G401 (cell line): ENCODE measurements at regions not wholly inside any gene's neighbourhood (a gene's known extent, or its start where the extent isn't known, plus 50 kb on each side); places are given as distances from the start of the nearest gene placed in this dataset.
"Not testable (repeated sequence)": the region's sequence is repeated elsewhere in the genome, so short reads cannot be mapped to it uniquely, and the experiment has no call there.

ENCODE experiments used
- DNase-seq: peaks from one replicate; pipeline ENCODE4 v3.0.0-alpha.2; 2015; ENCODE audit warnings: low spot score
- in situ Hi-C: cut with HindIII; loops from 2 replicates; pipeline ENCODE4 v1.10.0; 2016; ENCODE audit warnings: low sequenced_read_pairs, mixed read lengths

DNA sequence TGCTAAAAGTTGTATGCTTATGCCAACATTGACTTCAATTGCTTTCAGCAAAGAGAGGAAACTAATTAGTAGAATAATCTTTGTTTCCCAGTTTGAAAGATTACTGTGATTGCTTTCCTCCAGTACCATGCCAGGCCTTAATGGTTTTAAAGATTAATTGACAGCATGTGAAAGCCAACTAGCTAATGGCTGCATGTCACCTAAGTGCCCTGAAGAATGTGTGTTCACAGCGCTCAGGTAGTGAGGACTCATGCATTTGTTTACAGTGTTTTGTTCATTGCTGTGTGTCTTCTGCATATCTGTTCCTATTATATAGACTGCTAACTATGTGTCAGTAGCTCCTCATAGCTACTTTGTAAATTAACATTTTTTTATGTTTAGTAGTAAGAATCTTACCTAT lies 335.6 kb downstream of the LRRIQ3 start:
- no peak for DNase-seq
- in situ Hi-C loops = no loop called here

DNA sequence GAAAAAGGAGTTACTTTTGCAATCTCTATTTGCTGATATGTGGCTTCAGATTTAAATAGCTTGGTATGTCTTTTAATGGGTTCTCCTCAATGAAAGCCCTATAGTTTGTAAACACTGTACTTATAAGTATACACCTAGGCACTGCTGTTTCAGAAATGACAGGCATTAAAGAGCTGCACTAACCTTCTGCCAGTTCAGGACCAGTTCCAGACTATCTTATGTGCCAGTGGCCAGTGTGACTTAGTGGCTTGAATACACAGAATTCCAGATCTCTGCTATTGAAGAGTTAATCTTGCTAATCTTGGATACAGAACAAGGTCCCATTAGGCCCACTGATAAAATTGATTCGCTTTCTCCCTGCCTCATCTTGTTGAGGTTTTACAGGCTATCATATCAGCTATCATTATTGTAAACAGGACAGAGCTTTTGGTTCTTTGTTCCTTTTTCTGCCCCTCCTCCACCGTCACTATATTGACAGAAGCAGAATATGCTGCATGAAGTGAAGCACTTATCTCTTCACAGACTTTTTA lies 337.5 kb downstream of the LRRIQ3 start:
- peak; percentile 63 for DNase-seq
- in situ Hi-C loops = no loop called here

DNA sequence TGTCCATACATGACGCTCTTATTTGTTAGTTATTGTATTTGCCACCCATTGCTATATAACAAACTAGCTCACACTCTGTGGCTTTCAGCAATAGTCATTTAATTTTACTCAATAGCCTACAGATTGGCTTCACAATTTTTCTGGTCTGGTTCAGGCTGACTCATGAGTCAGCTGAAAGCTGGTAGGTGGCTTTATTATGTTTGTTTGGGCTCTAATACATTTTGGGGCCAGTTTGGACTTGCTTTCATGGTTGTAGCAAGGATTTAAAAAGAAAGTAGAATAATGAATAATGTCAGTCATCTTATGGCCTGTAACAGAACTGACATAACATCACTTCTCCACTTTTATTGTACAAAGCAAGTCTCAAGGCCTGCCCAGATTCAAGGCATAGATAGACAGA lies 338.7 kb downstream of the LRRIQ3 start:
- in situ Hi-C loops = no loop called here
- DNase-seq = no peak

DNA sequence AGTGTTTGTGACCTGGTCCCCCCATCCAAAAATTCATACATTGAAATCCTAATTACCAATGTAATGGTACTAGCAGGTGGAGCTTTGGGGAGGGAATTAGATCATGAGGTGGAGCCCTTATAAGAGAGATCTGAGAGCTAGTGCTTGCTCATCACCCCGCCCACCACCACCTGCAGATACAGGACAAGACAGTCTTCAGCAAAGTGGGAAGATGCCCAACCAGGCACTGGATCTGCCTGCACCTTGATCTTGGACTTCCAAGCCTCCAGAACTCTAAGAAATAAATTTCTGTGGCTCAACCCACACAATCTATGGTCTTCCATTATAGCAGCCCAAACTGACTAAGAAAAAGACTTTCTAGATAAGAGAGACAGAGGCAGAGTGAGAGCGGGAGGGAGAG lies 343.4 kb downstream of the LRRIQ3 start:
- in situ Hi-C loops = no loop called here
- DNase-seq = no peak

DNA sequence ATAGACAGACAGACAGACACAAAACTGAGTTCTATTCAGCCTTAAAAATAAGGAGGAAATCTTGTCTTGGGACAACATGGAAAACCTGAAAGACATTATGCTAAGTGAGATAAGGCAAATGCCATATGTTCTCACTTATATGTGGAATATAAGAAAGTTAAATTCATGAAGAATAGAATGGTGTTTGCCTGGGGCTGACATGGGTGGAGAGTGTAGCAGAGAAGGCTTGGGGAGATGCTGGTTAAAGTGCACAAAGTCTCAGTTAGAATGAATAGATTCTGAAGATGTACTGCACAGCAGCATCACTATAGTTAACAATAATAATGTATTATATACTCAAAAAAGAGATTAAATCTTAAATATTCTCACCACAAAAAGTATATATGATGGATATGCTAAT lies 355.5 kb downstream of the LRRIQ3 start:
- in situ Hi-C loops = no loop called here
- DNase-seq = no peak

DNA sequence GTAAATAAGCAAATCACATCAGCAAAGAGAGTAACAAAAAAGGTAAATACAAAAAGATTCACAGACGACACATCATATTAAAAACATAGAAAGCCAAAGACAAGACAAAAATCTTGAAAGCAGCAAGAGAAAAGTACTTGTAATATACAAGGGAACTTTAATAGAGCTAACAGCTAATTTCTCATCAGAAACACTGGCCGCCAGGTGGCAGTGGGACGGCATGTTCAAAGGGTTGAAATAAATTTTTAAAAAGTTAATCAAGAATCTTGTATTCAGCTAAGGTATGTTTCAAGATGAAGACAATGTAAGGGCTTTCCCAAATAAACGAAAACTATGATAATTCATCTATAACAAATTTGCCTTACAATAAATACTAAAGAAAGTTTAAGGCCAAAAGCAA lies 358.1 kb downstream of the LRRIQ3 start:
- DNase-seq = no peak
- in situ Hi-C loops = no loop called here

DNA sequence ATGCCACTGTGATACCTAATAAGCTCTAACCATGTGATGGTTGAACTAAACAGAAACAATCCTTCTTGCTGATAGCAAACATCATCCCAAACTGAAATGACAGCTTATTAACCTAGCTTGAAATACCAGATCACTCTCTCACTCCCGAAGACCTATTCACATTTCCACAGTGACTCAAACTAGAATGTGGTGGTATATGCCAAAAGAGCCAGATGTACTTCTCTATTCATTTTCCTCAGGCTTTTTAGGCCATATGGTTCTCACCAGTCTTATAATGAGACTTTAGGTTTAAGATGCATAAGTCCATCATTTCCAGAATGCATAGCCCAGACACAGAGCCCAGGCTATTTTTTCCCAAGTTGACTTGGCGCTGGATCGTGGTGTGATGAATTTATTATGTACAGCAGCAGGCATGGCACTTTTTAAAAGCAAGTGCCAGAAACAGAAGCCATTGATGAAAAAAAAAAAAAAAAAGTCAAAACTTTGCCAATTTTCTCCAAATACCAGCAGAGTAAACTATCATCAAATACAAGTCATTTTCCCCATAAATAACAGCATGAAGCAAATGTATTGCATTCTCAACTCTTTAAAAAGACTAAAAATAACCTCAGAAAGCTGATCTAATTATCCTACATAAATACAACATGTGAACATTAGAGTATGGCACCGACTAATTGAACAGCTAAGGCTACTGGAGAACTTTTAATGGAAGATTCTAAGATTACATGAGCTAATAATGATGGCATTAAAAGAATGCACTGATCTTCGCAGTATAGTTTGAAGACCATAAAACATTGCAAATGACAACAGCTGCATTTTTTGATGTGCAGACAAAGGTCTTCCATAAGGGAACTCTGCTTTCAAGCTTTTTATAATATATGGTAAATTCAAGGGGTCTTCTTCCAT lies 365.4 kb downstream of the LRRIQ3 start:
- in situ Hi-C loops = no loop called here

DNA sequence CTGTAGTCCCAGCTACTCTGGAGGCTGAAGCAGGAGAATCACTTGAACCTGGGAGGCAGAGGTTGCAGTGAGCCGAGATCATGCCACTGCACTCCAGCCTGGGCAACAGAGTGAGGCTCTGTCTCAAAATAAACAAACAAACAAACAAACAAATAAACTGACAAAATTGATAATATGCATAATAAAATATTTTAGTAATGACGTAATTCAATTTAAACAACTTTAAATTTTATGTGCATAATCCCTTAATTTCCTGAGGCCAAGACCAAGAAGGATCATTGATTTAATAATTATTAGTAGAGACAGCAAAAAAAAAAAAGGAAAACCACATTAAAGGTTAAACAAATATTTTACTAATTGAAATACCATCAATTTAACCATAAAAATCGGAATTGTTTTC lies 370.7 kb downstream of the LRRIQ3 start:
- DNase-seq, in situ Hi-C loops: not testable (repeated sequence)

More for the DNA sequence above, 365.4 kb downstream of the LRRIQ3 start:
- DNase-seq = peak; percentile 89

DNA sequence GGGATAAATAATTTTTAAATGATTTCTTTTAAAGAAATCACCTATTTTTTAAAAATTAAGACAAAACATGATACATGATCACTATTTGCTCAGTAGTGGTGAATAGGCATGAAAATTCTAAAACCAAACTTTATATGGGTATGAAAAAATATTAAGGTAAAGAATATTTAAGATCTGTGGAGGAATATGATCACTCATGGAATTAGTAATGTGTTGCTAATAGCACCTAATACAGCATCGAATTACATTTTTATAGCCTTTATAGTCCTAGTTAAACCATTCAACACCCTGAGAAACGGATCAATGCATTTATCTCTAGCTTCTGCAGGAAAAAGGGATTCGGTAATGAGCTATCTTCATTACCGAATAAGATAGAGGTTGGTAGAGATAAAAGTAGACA lies 373.9 kb downstream of the LRRIQ3 start:
- DNase-seq = no peak
- in situ Hi-C loops = no loop called here

DNA sequence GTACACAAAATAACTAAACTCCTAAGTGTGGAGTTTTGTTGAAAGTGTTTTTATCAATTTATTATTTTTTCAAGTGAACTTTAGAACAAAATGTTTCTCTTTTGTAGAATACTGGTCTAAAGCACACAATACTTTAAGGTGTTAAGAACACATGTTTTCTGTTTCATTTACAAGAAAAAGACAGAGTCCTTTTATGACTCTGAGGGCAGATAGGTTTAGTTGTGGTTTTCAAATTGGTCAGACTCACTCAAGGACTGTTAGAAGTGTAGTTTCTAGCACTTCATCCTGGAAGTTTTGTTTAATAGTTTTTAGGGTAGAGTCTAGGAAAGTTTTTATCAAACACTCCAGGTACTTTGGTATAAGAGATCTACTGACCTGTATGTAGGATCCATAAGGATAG lies 376.5 kb downstream of the LRRIQ3 start:
- in situ Hi-C loops = no loop called here
- DNase-seq = no peak

DNA sequence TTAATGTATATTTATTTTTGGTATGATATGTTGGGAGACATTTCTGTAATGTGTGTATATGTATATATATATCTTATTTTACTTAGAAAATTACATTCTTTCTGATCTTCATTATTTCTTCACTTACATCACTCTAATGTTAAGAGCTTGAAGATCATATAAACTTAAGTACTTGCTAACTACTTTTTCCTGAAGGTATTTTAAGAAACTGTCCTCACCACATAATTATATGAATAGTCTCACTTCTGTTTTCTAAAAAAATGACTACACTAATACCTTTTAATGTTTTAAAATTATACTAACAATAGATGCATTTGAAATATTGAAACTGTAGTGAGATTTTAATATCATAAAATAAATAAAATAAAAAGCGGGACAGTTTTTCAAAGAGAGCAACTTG lies 377.1 kb downstream of the LRRIQ3 start:
- in situ Hi-C loops = no loop called here
- no peak for DNase-seq

DNA sequence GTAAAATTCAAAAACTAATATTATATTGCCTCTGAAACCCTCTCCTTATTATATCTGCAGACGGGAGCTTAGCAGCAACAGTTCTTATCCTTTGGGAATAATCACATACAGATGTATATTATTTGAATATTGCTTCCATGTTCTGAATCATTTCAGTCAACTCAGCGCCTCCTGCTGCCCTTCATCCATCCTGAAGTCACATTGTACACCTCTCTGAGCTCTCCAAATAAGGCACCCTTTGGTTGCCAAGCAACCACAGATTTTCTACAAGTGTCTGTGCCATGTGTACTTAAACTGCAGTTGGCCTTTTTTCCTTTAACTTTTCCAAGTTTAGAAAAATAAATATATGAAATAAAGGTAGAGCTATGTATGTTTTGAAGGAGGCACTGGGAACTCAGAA lies 384.3 kb downstream of the LRRIQ3 start:
- DNase-seq = no peak
- in situ Hi-C loops = no loop called here

DNA sequence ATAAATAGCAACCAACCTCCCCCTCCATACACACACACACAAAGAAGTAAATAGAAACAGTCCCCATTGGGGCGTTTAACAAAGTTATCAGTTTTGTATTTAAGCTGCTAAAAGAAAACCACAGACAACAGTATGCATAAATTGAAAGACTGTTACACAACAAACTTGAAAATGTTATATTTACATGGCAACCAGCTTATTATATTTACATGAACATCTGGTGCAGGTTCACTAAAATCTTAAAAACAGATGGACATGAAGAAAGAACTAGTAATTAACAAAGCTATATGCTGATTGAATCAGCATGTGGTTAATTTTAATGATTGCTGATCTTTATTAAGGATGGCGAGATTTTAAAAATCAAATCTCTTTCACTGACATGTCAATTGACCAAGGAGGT lies 384.7 kb downstream of the LRRIQ3 start:
- in situ Hi-C loops = no loop called here

DNA sequence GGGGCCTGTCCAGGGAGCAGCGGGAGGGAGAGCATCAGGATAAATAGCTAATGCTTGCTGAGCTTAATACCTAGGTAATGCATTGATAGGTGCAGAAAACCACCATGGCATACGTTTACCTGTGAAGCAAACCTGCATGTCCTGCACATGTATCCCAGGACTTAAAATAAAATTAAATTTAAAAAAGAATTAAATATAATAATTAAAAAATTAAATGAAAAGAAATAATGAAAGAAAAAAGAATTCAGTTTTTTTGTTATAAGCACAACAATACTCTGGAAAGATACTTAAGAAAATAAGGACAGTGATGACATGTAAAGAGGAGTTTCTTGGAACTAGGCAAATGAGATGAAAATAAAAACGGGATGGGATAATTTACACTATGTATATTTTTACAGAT lies 386.2 kb downstream of the LRRIQ3 start:
- in situ Hi-C loops = no loop called here
- no peak for DNase-seq

More for the DNA sequence above, 384.7 kb downstream of the LRRIQ3 start:
- DNase-seq = no peak

DNA sequence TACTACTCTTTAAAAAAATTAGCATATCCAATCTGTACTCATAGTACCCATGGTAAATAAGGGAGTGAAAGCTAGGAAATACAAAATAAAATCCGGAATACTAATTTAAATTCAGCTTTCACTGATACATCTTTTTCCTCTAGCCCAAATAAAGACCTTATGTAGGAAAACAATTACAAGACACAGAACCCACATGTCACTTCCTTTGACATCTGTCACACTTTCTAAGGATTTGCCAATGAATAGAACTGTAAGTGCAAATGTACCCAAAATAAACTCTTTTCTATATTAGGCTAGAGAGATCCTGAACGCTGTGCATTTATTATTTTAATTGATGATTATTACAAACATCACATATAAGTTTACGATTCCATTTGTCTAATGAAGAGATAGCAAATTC lies 393.0 kb downstream of the LRRIQ3 start:
- in situ Hi-C loops = no loop called here
- DNase-seq = no peak

DNA sequence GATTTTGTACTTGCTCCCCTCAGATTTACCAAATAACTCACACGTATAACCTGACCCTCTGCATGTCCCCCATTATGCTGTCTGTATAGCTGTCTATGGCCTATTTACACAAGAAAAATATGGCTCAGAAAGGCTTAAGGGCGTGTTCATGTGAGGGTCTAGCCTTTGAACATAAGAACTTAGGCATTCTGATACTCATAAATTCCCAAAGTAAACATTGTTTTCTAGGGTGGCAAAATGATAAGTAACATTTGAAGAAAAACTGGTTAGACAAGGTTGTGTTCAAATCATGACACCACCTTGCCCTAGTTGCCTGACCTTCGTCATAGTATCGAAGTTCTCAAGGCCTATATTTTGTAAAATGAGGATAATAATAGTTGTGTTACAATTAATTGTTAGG lies 394.6 kb downstream of the LRRIQ3 start:
- in situ Hi-C loops = no loop called here
- no peak for DNase-seq

DNA sequence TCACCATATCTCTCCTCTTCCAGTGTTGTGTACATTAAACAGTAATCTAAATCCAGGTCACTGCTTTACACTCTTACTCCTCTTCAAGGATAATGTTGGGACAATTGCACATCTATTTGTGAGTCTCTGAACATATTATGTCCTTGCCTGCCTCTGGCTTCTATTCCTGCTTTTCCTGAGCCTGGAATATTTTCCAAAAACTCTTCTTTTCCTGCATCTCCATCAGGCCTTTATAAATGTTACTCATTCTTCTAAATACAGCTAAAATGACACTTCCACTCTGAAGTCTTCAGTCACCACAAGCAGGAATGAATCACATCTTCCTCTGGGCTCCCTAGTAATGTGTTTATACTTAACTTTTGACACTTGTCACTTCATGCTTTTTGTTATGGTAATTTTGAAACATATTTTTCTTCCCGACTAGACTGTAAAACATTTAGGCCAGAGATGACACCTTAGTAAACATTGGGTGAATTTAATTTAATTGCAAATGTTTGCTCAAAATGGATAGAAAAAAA lies 396.0 kb downstream of the LRRIQ3 start:
- in situ Hi-C loops = no loop called here
- DNase-seq = no peak

DNA sequence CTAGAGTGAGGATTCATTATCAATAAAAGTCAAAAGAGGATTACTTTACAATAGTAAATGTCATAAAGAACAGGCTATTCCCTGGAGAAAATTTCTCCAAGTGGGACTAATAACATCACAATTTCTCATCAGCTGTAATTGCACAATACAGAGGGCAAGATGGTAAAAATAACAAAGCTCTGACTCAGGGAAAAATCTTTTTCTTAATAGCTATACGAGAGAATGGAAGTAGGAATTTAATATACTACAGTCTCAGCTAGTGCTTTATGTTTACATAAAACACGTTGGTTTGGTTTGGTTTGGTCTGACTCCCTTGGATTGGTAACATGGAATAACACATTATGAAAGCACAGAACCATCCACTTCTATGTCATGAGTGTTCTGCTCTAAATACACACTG lies 397.6 kb downstream of the LRRIQ3 start:
- in situ Hi-C loops = no loop called here
- DNase-seq = no peak

DNA sequence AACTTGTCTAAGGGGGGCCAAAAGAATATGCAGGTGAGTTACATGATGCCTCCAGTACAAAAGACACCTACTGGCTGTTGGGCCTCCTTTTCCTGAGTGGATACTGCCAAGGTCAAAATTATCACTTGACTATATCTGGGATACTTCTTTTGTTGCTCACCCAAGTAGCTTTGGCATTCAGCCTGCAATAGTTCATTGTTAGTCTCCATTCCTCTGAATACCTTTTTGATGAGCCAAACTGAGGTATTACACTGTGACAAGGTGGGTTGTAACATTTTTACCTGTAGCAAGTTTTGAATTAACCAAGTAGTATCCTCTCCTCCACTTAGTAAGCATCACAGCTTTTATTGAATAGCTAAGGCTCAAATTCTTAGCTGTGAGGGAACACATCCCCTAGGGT lies 408.0 kb downstream of the LRRIQ3 start:
- in situ Hi-C loops = no loop called here
- no peak for DNase-seq

DNA sequence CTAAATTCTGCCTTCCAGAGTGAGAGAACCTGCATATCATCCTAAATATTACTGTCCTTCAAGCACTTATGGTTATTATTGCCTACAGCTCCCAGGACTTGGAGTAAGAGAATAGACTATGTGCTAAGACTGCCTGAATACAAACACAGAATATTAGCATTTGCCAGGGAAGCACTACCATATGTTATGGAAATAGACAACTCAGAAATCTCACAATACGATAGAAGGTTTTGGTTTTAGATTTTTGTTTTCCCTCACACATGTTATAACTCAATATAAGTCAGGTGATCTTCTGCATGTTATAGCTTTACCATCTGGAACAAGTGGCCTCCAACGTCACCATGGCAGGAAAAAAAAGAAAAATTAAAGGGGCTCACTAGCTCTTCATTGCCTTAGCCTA lies 413.9 kb downstream of the LRRIQ3 start:
- DNase-seq = peak; percentile 35
- in situ Hi-C loops = no loop called here

DNA sequence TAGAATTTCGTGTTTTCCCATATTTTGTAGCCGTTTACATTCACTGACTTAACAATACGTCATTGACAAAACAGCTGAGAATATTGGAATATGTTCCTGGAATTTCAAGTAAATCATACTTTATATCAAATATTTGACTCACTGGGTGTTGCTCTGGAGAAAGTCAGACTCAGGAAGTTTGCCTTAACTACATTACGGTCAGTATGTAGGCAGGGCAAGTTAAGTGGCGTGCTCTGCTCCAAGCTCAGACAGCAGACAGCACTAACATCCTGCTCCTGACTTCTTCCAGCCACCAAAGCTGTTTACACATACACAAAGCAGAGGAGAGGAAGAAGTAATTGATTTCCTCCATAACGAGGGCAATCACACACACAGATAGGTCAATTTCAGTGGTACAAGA lies 414.6 kb downstream of the LRRIQ3 start:
- no peak for DNase-seq
- in situ Hi-C loops = no loop called here
